HEK293 (cell line): ENCODE measurements at regions not wholly inside any gene's neighbourhood (a gene's known extent, or its start where the extent isn't known, plus 50 kb on each side); places are given as distances from the start of the nearest gene placed in this dataset.
"Not testable (repeated sequence)": the region's sequence is repeated elsewhere in the genome, so short reads cannot be mapped to it uniquely, and the experiment has no call there.

Experiments used
- CTCF ChIP-seq: fragments of 450-650 bp; formaldehyde crosslinking; IDR thresholded peaks from 2 replicates; pipeline ENCODE4 v1.5.1; 2016; ENCODE audit warnings: missing biosample characterization, missing genetic modification characterization
- PRDM1 ChIP-seq: fragments of 450-650 bp; formaldehyde crosslinking; IDR thresholded peaks from 2 replicates; pipeline ENCODE4; 2016; ENCODE audit warnings: missing biosample characterization, missing genetic modification characterization
- ZNF510 ChIP-seq: fragments of 450-650 bp; formaldehyde crosslinking; IDR thresholded peaks from 2 replicates; pipeline ENCODE4 v1.5.1; 2018; ENCODE audit warnings: mild to moderate bottlenecking, missing genetic modification characterization, missing biosample characterization; ENCODE audit not compliant: insufficient replicate concordance
- ZNF76 ChIP-seq: fragments of 450-650 bp; formaldehyde crosslinking; IDR thresholded peaks from 2 replicates; pipeline ENCODE4; 2016; ENCODE audit warnings: low read depth, missing biosample characterization, missing genetic modification characterization, borderline replicate concordance
- ZNF776 ChIP-seq: fragments of 450-650 bp; formaldehyde crosslinking; IDR thresholded peaks from 2 replicates; pipeline ENCODE4 v1.5.0; 2017; ENCODE audit warnings: missing biosample characterization, missing genetic modification characterization, borderline replicate concordance
- ZNF830 ChIP-seq: fragments of 450-650 bp; IDR thresholded peaks from 2 replicates; pipeline ENCODE4 v1.5.0; 2018; ENCODE audit warnings: missing biosample characterization, missing genetic modification characterization, low read depth, mild to moderate bottlenecking, moderate library complexity

- not testable (repeated sequence) for TF ChIP-seq PRDM1 (tag by site-specific recombination); ZNF776 (tag by site-specific recombination); ZNF510; CTCF; ZNF76; ZNF830 (tag by site-specific recombination)
Measured at GRCh38 chr1:206365271-206365670, 105.0 kb upstream of the IKBKE start.
